ENCODE measurements at regions not wholly inside any gene's neighbourhood (a gene's known extent, or its start where the extent isn't known, plus 50 kb on each side); places are given as distances from the start of the nearest gene placed in this dataset.

- H3K27me3 ChIP-seq = no peaks in the 10 kb centered on the region
- no peaks in the 10 kb centered on the region for H3K36me3 ChIP-seq
- no peak overlapping the region for H3K4me2 ChIP-seq
- H3K79me2 ChIP-seq (ENCODE audit: low read depth) = no peaks in the 10 kb centered on the region
- H3K27ac ChIP-seq = no peak overlapping the region
- no peaks in the 10 kb centered on the region for H3K9me3 ChIP-seq (ENCODE audit: low read depth)
- Mint-ChIP-seq H3K4me1 (no peaks in the 10 kb centered on the region), H3K9me3 (no peaks in the 10 kb centered on the region), H3K27me3 (ENCODE audit: insufficient read depth, low read depth) (no peaks in the 10 kb centered on the region), H3K36me3 (no peaks in the 10 kb centered on the region), H3K4me3 (no peak overlapping the region), H3K27ac (no peak overlapping the region)
- no peak overlapping the region for H3K9ac ChIP-seq
- H3K4me1 ChIP-seq = no peaks in the 10 kb centered on the region
- H2AFZ ChIP-seq (replicated peaks) = no peak overlapping the region
- H4K20me1 ChIP-seq (ENCODE audit: low read depth) = no peaks in the 10 kb centered on the region
- no peak for TF ChIP-seq CTCF (IDR thresholded peaks at IDR 0.05)
- no peak for TF ChIP-seq EZH2phosphoT487 (IDR thresholded peaks at IDR 0.05)
- TF ChIP-seq EZH2 (IDR thresholded peaks at IDR 0.05) = no peak
- no peaks in the 10 kb centered on the region for H3F3A ChIP-seq (ENCODE audit: low read depth)
- DNase-seq (ENCODE audit: low spot score) = no peak
- H3K4me3 ChIP-seq = no peak overlapping the region
Observed at GRCh38 chr6:141251286-141251685, 881.4 kb upstream of the GJE1 start.

- no peak overlapping the region for H3K9ac ChIP-seq
- H3K79me2 ChIP-seq (ENCODE audit: low read depth) = no peaks in the 10 kb centered on the region
- Mint-ChIP-seq H3K27ac (no peak overlapping the region), H3K9me3 (no peaks in the 10 kb centered on the region), H3K4me3 (no peak overlapping the region), H3K27me3 (ENCODE audit: insufficient read depth, low read depth) (no peaks in the 10 kb centered on the region), H3K4me1 (no peaks in the 10 kb centered on the region), H3K36me3 (no peaks in the 10 kb centered on the region)
- no peak overlapping the region for H3K4me3 ChIP-seq
- no peaks in the 10 kb centered on the region for H3K9me3 ChIP-seq (ENCODE audit: low read depth)
- no peaks in the 10 kb centered on the region for H3F3A ChIP-seq (ENCODE audit: low read depth)
- TF ChIP-seq EZH2phosphoT487 (IDR thresholded peaks at IDR 0.05) (no peak), CTCF (IDR thresholded peaks at IDR 0.05) (no peak), EZH2 (IDR thresholded peaks at IDR 0.05) (no peak)
- H3K36me3 ChIP-seq = no peaks in the 10 kb centered on the region
- no peak for DNase-seq (ENCODE audit: low spot score)
- no peak overlapping the region for H3K27ac ChIP-seq
- no peak overlapping the region for H2AFZ ChIP-seq (replicated peaks)
- no peaks in the 10 kb centered on the region for H4K20me1 ChIP-seq (ENCODE audit: low read depth)
- H3K4me1 ChIP-seq = no peaks in the 10 kb centered on the region
- no peaks in the 10 kb centered on the region for H3K27me3 ChIP-seq
- H3K4me2 ChIP-seq = no peak overlapping the region
Observed at GRCh38 chr6:141248021-141248799, 884.5 kb upstream of the GJE1 start.

GRCh38 chr6:141244366-141244765 is 888.4 kb upstream of the GJE1 start:
- H3K4me3 Mint-ChIP-seq = no peak overlapping the region
- Histone ChIP-seq H3K4me3 (no peak overlapping the region), H3K27ac (no peak overlapping the region), H3F3A (ENCODE audit: low read depth) (no peaks in the 10 kb centered on the region), H3K9me3 (ENCODE audit: low read depth) (no peaks in the 10 kb centered on the region), H2AFZ (replicated peaks) (no peak overlapping the region), H3K36me3 (no peaks in the 10 kb centered on the region), H3K4me1 (no peaks in the 10 kb centered on the region), H3K4me2 (no peak overlapping the region), H3K9ac (no peak overlapping the region), H4K20me1 (ENCODE audit: low read depth) (no peaks in the 10 kb centered on the region), H3K27me3 (no peaks in the 10 kb centered on the region), H3K79me2 (ENCODE audit: low read depth) (no peaks in the 10 kb centered on the region)
- no peaks in the 10 kb centered on the region for H3K4me1 Mint-ChIP-seq
- H3K27ac Mint-ChIP-seq = no peak overlapping the region
- no peaks in the 10 kb centered on the region for H3K36me3 Mint-ChIP-seq
- no peak for DNase-seq (ENCODE audit: low spot score)
- TF ChIP-seq EZH2 (IDR thresholded peaks at IDR 0.05) = no peak
- TF ChIP-seq CTCF (IDR thresholded peaks at IDR 0.05) = no peak
- TF ChIP-seq EZH2phosphoT487 (IDR thresholded peaks at IDR 0.05) = no peak
- H3K27me3 Mint-ChIP-seq (ENCODE audit: insufficient read depth, low read depth) = no peaks in the 10 kb centered on the region
- H3K9me3 Mint-ChIP-seq = no peaks in the 10 kb centered on the region
